Hindlimb muscle (tissue), 1 donor: ENCODE measurements at regions not wholly inside any gene's neighbourhood (a gene's known extent, or its start where the extent isn't known, plus 50 kb on each side); places are given as distances from the start of the nearest gene placed in this dataset.

Experiments
- DNase-seq: peaks from one replicate; pipeline ENCODE4 v3.0.0-alpha.2; 2013

GRCh38 chr14:95034788-95035187, 122.5 kb downstream of the DICER1 start:
- DNase-seq = no peak

- no peak for DNase-seq
Measured at GRCh38 chr14:95033682-95034632, 123.4 kb downstream of the DICER1 start.

- no peak for DNase-seq
Measured at GRCh38 chr14:95033031-95033430, 124.3 kb downstream of the DICER1 start.

- no peak for DNase-seq
Measured at GRCh38 chr14:95026851-95027463, 130.4 kb downstream of the DICER1 start.

- DNase-seq = no peak
Measured at GRCh38 chr14:95025941-95026340, 131.4 kb downstream of the DICER1 start.

- DNase-seq = no peak
Measured at GRCh38 chr14:95025218-95025617, 132.1 kb downstream of the DICER1 start.

GRCh38 chr14:95024380-95024779, 132.9 kb downstream of the DICER1 start:
- no peak for DNase-seq

GRCh38 chr14:95023886-95024285, 133.4 kb downstream of the DICER1 start:
- DNase-seq = no peak

- DNase-seq = no peak
Measured at GRCh38 chr14:95023115-95023514, 134.2 kb downstream of the DICER1 start.

- DNase-seq = no peak
Measured at GRCh38 chr14:95021588-95021987, 135.7 kb downstream of the DICER1 start.

- peak; percentile 15 for DNase-seq
Measured at GRCh38 chr14:95018821-95019220, 138.5 kb downstream of the DICER1 start.

- DNase-seq = no peak
Measured at GRCh38 chr14:95015046-95015445, 142.3 kb downstream of the DICER1 start.

- DNase-seq = no peak
Measured at GRCh38 chr14:95014036-95014435, 143.3 kb downstream of the DICER1 start.

GRCh38 chr14:95011445-95012006, 145.8 kb downstream of the DICER1 start:
- no peak for DNase-seq

GRCh38 chr14:95008445-95009217, 148.7 kb downstream of the DICER1 start:
- DNase-seq = no peak

GRCh38 chr14:95007921-95008320, 149.4 kb downstream of the DICER1 start:
- DNase-seq = no peak

GRCh38 chr14:95006479-95006878, 150.8 kb downstream of the DICER1 start:
- DNase-seq = no peak

GRCh38 chr14:95006051-95006450, 151.3 kb downstream of the DICER1 start:
- DNase-seq = no peak

GRCh38 chr14:95003099-95003960, 154.0 kb downstream of the DICER1 start:
- DNase-seq = no peak

GRCh38 chr14:94998685-94999084, 158.6 kb downstream of the DICER1 start:
- DNase-seq = no peak

- DNase-seq = no peak
Measured at GRCh38 chr14:94998110-94998509, 159.2 kb downstream of the DICER1 start.

GRCh38 chr14:94995551-94995950, 161.8 kb downstream of the DICER1 start:
- DNase-seq = no peak
